H1 (cell line): ENCODE measurements at regions not wholly inside any gene's neighbourhood (a gene's known extent, or its start where the extent isn't known, plus 50 kb on each side); places are given as distances from the start of the nearest gene placed in this dataset.

ENCODE experiments used
- CTCF ChIA-PET: fragments of 300-600 bp; sonication (Branson Sonifier 250); formaldehyde crosslinking; loops from one replicate; lab custom pipeline; 2021; ENCODE audit not compliant: partially characterized antibody; lab: Charles Lee
- POLR2A ChIA-PET: fragments of 300-600 bp; sonication (Branson Sonifier 250); formaldehyde crosslinking; loops from one replicate; lab custom pipeline; 2021; ENCODE audit warnings: inconsistent platforms; ENCODE audit not compliant: partially characterized antibody; lab: Charles Lee
- DNase-seq, 2 experiments: peaks; one replicate each; pipeline versions ENCODE4 v3.0.0 to v3.0.0-alpha.2; 2010 to 2022; ENCODE audit warnings: low spot score in 2 of 2, low read depth in 1 of 2, mixed read lengths in 1 of 2
- FAIRE-seq: peaks from 2 replicates; lab custom pipeline; 2011; peaks lifted over from hg19 to GRCh38; lab: Jason Lieb, UNC
- H2AFZ ChIP-seq: 2 replicates; pipeline ENCODE4 v1.8.1; 2012; ENCODE audit warnings: low read length, inconsistent platforms
- H2AK5ac ChIP-seq: 2 replicates; pipeline ENCODE4 v1.6.1; 2013; ENCODE audit warnings: low read depth, low read length
- H2BK120ac ChIP-seq: replicated peaks from 2 replicates; pipeline ENCODE3; 2013; ENCODE audit warnings: low read depth, low read length, inconsistent platforms
- H2BK12ac ChIP-seq: 2 replicates; pipeline ENCODE4 v1.6.1; 2013; ENCODE audit warnings: low read depth, low read length
- H2BK15ac ChIP-seq: 2 replicates; pipeline ENCODE4 v1.6.1; 2013; ENCODE audit warnings: low read length
- H2BK20ac ChIP-seq: 2 replicates; pipeline ENCODE4 v1.6.1; 2013; ENCODE audit warnings: low read length
- H2BK5ac ChIP-seq: 2 replicates; pipeline ENCODE4 v1.6.1; 2013; ENCODE audit warnings: low read depth, low read length
- H3K14ac ChIP-seq: 2 replicates; pipeline ENCODE4 v1.6.1; 2013; ENCODE audit warnings: inconsistent platforms; ENCODE audit not compliant: insufficient read length
- H3K18ac ChIP-seq: 2 replicates; pipeline ENCODE4 v1.6.1; 2013; ENCODE audit warnings: low read length; ENCODE audit errors: extremely low read depth
- H3K23ac ChIP-seq: 2 replicates; pipeline ENCODE4 v1.6.1; 2013; ENCODE audit warnings: inconsistent platforms; ENCODE audit not compliant: insufficient read length
- H3K23me2 ChIP-seq: 2 replicates; pipeline ENCODE4 v1.6.1; 2013; ENCODE audit warnings: low read depth, low read length
- H3K27ac ChIP-seq: 2 replicates; pipeline ENCODE4 v1.6.1; 2011; ENCODE audit warnings: low read depth, low read length, inconsistent platforms
- H3K27me3 ChIP-seq, 4 experiments: replicated peaks in 1 of 4; 1 replicate in 1 of 4; 2 replicates in 3 of 4; pipeline versions ENCODE4 v1.6.1 to v1.8.1; 2011 to 2013; ENCODE audit warnings: low read length in 3 of 4, mild to moderate bottlenecking in 3 of 4, inconsistent platforms in 2 of 4, mixed read lengths in 2 of 4, moderate library complexity in 1 of 4; ENCODE audit not compliant: control insufficient read depth in 3 of 4, insufficient read depth in 3 of 4; ENCODE audit errors: extremely low read depth in 1 of 4
- H3K36me3 ChIP-seq, 4 experiments: 2 replicates each; pipeline versions ENCODE4 v1.6.1 to v1.8.1; 2011 to 2013; ENCODE audit warnings: mild to moderate bottlenecking in 4 of 4, low read length in 3 of 4, moderate library complexity in 2 of 4, control low read depth in 1 of 4, inconsistent platforms in 1 of 4; ENCODE audit not compliant: insufficient read depth in 4 of 4, control insufficient read depth in 2 of 4
- H3K4ac ChIP-seq: replicated peaks from 2 replicates; pipeline ENCODE3; 2013; ENCODE audit warnings: low read length, low read depth, mixed read lengths, inconsistent platforms; ENCODE audit not compliant: insufficient read length
- H3K4me1 ChIP-seq, 4 experiments: replicated peaks in 1 of 4; 1 replicate in 1 of 4; 2 replicates in 3 of 4; pipeline versions ENCODE4 v1.6.1 to v1.8.1; 2011 to 2013; ENCODE audit warnings: low read length in 3 of 4, inconsistent platforms in 2 of 4, mixed read lengths in 1 of 4; ENCODE audit not compliant: insufficient read depth in 4 of 4, control insufficient read depth in 3 of 4
- H3K4me2 ChIP-seq, 2 experiments: 2 replicates each; pipeline versions ENCODE4 v1.6.1 to v1.8.1; 2011 to 2013; ENCODE audit warnings: low read depth in 2 of 2, low read length in 2 of 2, control low read depth in 1 of 2, inconsistent platforms in 1 of 2, mild to moderate bottlenecking in 1 of 2; ENCODE audit not compliant: insufficient read depth in 1 of 2
- H3K4me3 ChIP-seq, 4 experiments: fragments of 200-600, 300-600 bp in 1 of 4; sonication (generic), shearing (Covaris generic), sonication (Bioruptor Twin) in 1 of 4; 2 replicates each; pipeline versions ENCODE4 v1.5.1 to v1.8.1; 2011 to 2016; ENCODE audit warnings: low read length in 4 of 4, low read depth in 3 of 4, control low read depth in 2 of 4, inconsistent platforms in 2 of 4, mild to moderate bottlenecking in 2 of 4, mixed read lengths in 1 of 4, moderate library complexity in 1 of 4; ENCODE audit not compliant: insufficient read depth in 2 of 4; ENCODE audit errors: extremely low read depth in 1 of 4
- H3K56ac ChIP-seq: replicated peaks from 2 replicates; pipeline ENCODE3; 2013; ENCODE audit warnings: low read depth, mild to moderate bottlenecking, mixed read lengths, low read length, inconsistent platforms; ENCODE audit not compliant: insufficient read length
- H3K79me1 ChIP-seq: 2 replicates; pipeline ENCODE4 v1.6.1; 2013; ENCODE audit warnings: low read depth, low read length, control low read depth
- H3K79me2 ChIP-seq, 2 experiments: 2 replicates each; pipeline versions ENCODE4 v1.6.1 to v1.8.1; 2012 to 2013; ENCODE audit warnings: low read length in 2 of 2, mild to moderate bottlenecking in 2 of 2, inconsistent platforms in 1 of 2; ENCODE audit not compliant: insufficient read depth in 2 of 2, control insufficient read depth in 1 of 2
- H3K9ac ChIP-seq, 4 experiments: replicated peaks in 1 of 4; 1 replicate in 1 of 4; 2 replicates in 3 of 4; pipeline versions ENCODE4 v1.6.1 to v1.8.1; 2011 to 2013; ENCODE audit warnings: low read depth in 3 of 4, low read length in 3 of 4, control low read depth in 2 of 4, mild to moderate bottlenecking in 2 of 4, moderate library complexity in 2 of 4, inconsistent platforms in 1 of 4; ENCODE audit errors: extremely low read depth in 1 of 4
- H3K9me3 ChIP-seq, 2 experiments: 2 replicates each; pipeline versions ENCODE4 v1.6.1 to v1.8.1; 2012 to 2013; ENCODE audit warnings: mild to moderate bottlenecking in 2 of 2, moderate library complexity in 2 of 2, control low read depth in 1 of 2, inconsistent platforms in 1 of 2, low read depth in 1 of 2, low read length in 1 of 2, mixed read lengths in 1 of 2; ENCODE audit not compliant: insufficient read depth in 2 of 2
- H4K20me1 ChIP-seq, 2 experiments: replicated peaks in 1 of 2; 2 replicates each; pipeline versions ENCODE3 to v1.8.1; 2011 to 2013; ENCODE audit warnings: inconsistent platforms in 2 of 2, low read length in 2 of 2, mild to moderate bottlenecking in 1 of 2; ENCODE audit not compliant: insufficient read depth in 2 of 2, control insufficient read depth in 1 of 2
- H4K5ac ChIP-seq: 2 replicates; pipeline ENCODE4 v1.6.1; 2013; ENCODE audit warnings: low read length, low read depth, mixed read lengths, inconsistent platforms; ENCODE audit not compliant: insufficient read length
- H4K8ac ChIP-seq: 2 replicates; pipeline ENCODE4 v1.8.0; 2013; ENCODE audit warnings: mild to moderate bottlenecking, moderate library complexity, low read length, inconsistent platforms; ENCODE audit not compliant: insufficient read depth; ENCODE audit errors: extremely low read depth
- H4K91ac ChIP-seq: replicated peaks from 2 replicates; pipeline ENCODE3; 2013; ENCODE audit warnings: low read length, mixed read lengths, inconsistent platforms; ENCODE audit not compliant: insufficient read length
- CBX5 ChIP-seq: fragments of 300-800, 300-1000 bp; sonication (generic); IDR thresholded peaks from 2 replicates; pipeline ENCODE4 v1.7.1; 2016; ENCODE audit warnings: antibody characterized with exemption, low read length, low read depth
- KDM1A ChIP-seq: fragments of 200-600, 300-600 bp; sonication (generic); IDR thresholded peaks from 2 replicates; pipeline ENCODE4 v1.7.1; 2016; ENCODE audit warnings: mild to moderate bottlenecking, low read length, borderline replicate concordance
- POLR2AphosphoS5 ChIP-seq: IDR thresholded peaks from 2 replicates; pipeline ENCODE4 v1.6.1; 2011; ENCODE audit warnings: low read depth, low read length
- SIN3A ChIP-seq, 2 experiments: IDR thresholded peaks in 1 of 2; conservative IDR thresholded peaks in 1 of 2; 2 replicates each; pipeline ENCODE4 v1.6.1; 2011 to 2012; ENCODE audit warnings: low read length in 2 of 2, improper control_type of control experiment in 1 of 2, low read depth in 1 of 2, mild to moderate bottlenecking in 1 of 2
- SIRT6 ChIP-seq: IDR thresholded peaks from one replicate; pipeline ENCODE4 v1.7.1; 2012; ENCODE audit warnings: low read length, inconsistent platforms
- WGBS, 2 experiments: shearing (Covaris generic) in 1 of 2; methylation state at CpG; one replicate each; pipeline versions ENCODE4 v1.1.6 to v1.1.7; 2013 to 2015; ENCODE audit warnings: low lambda C conversion rate in 2 of 2, mixed read lengths in 2 of 2, inconsistent platforms in 1 of 2, low coverage in 1 of 2, missing lambda C conversion rate in 1 of 2; ENCODE audit not compliant: insufficient replicate concordance in 2 of 2, insufficient coverage in 1 of 2, insufficient read length in 1 of 2; ENCODE audit errors: extremely low coverage in 1 of 2, missing lambda C conversion rate in 1 of 2; 5-methylcytosine and 5-hydroxymethylcytosine counted together
- TF ChIP-seq, protein P1 (sequence below), 3 experiments: IDR thresholded peaks; 1 replicate in 2 of 3; 2 replicates in 1 of 3; pipeline versions ENCODE4 v1.5.1 to v1.6.1; 2011; ENCODE audit warnings: low read length in 3 of 3, mild to moderate bottlenecking in 3 of 3, inconsistent platforms in 2 of 3, low read depth in 1 of 3, moderate library complexity in 1 of 3; ENCODE audit not compliant: insufficient read depth in 1 of 3; ENCODE audit errors: control extremely low read depth in 1 of 3

DNA sequence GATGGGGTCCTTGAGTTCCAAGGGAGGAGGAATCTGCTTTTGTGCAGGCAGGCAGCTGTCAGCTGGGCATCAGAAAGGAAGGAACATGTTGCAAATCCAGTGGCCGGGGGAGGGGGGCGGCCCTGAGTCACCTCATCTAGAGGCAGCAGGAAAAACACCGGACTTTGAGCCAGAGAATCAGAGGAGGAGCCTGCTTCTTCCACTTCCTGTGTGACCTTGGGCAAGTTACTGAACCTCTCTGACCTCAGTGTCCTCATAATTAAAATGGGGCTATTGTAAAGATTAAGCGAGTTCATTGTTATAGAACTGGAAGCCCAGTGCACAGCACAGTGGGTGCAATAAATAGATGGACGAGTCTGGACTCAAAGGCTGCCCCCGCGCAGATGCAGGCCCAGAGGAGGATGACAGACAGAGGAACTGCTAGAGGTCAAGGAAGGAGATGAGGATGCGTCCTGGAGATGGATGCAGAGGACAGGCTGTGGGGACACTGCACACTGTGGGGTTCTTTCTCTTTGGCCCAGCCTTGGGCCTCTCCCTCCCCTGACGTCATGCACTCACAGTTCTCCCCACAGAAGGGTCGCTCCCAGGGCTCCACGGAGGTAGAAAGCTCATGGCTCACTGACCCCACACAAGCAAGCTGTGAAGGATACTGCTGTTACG, 714.3 kb downstream of the MATN1 start:
- no peak overlapping the region for H4K5ac ChIP-seq
- no peaks in the 10 kb centered on the region for H3K79me1 ChIP-seq
- ChIA-PET POLR2A (interaction anchor here (0.7 kb wide), 1 partner anchor 9 kb away, joined by 3 read pairs; no protein-coding TSS in a partner anchor), CTCF (interaction anchor here (0.7 to 1.6 kb wide), 3 partner anchors 22 to 152 kb away, joined by 3 to 4 read pairs (median 3); no protein-coding TSS in a partner anchor)
- no peak overlapping the region for H4K91ac ChIP-seq
- no peak overlapping the region for H3K4ac ChIP-seq
- H3K56ac ChIP-seq, result no peak overlapping the region
- no peak overlapping the region for H3K4me3 ChIP-seq
- H2BK15ac ChIP-seq, result no peak overlapping the region
- H3K23ac ChIP-seq, result no peak overlapping the region
- H3K9ac ChIP-seq, result no peak overlapping the region
- H3K4me2 ChIP-seq, result no peak overlapping the region
- H3K14ac ChIP-seq, result no peak overlapping the region
- no peak overlapping the region for H2BK120ac ChIP-seq
- TF ChIP-seq POLR2AphosphoS5 (no peak), KDM1A (peak; percentile 45; the same call in 1 of the 2 replicates), SIRT6 (no peak), CBX5 (no peak), SIN3A (conservative IDR thresholded peaks at IDR 0.05 in 1 of 2, IDR thresholded peaks at IDR 0.05 in 1 of 2; ENCODE audit: low read depth in 1 of 2, low read length in 2 of 2) (no peak)
- TF ChIP-seq, protein P1, sequence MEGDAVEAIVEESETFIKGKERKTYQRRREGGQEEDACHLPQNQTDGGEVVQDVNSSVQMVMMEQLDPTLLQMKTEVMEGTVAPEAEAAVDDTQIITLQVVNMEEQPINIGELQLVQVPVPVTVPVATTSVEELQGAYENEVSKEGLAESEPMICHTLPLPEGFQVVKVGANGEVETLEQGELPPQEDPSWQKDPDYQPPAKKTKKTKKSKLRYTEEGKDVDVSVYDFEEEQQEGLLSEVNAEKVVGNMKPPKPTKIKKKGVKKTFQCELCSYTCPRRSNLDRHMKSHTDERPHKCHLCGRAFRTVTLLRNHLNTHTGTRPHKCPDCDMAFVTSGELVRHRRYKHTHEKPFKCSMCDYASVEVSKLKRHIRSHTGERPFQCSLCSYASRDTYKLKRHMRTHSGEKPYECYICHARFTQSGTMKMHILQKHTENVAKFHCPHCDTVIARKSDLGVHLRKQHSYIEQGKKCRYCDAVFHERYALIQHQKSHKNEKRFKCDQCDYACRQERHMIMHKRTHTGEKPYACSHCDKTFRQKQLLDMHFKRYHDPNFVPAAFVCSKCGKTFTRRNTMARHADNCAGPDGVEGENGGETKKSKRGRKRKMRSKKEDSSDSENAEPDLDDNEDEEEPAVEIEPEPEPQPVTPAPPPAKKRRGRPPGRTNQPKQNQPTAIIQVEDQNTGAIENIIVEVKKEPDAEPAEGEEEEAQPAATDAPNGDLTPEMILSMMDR (IDR thresholded peaks at IDR 0.05; ENCODE audit: control extremely low read depth in 1 of 3, insufficient read depth in 1 of 3, low read depth in 1 of 3, low read length in 3 of 3), result peak in 1 of 3 experiments; percentile 9; a peak in 1 of 4 replicates
- no peak overlapping the region for H4K8ac ChIP-seq
- H3K23me2 ChIP-seq, result peaks cover 2% of the 10 kb centered on the region; the same call in 1 of the 2 replicates
- H2BK12ac ChIP-seq, result 0 out of 2 replicates have a peak overlapping the region, but pooled peaks have one; percentile 39
- no peaks in the 10 kb centered on the region for H4K20me1 ChIP-seq
- no peak for FAIRE-seq
- 85% methylated on average over 11 of the region's 12 CpGs; no CpG with 5 or more reads in 1 of the 2 experiments for WGBS, 2 experiments
- H3K36me3 ChIP-seq, result no peaks in the 10 kb centered on the region
- H3K27me3 ChIP-seq, result no peaks in the 10 kb centered on the region
- no peak overlapping the region for H3K18ac ChIP-seq
- peaks cover 6 to 14% of the 10 kb centered on the region in 2 experiments; a peak in 2 of 4 replicates for H3K9me3 ChIP-seq
- no peak overlapping the region for H2AK5ac ChIP-seq
- no peak overlapping the region for H2BK5ac ChIP-seq
- H3K79me2 ChIP-seq, result no peaks in the 10 kb centered on the region
- H3K4me1 ChIP-seq, result peaks cover 0 to 5% (median 0%) of the 10 kb centered on the region in 4 experiments; a peak in 3 of 7 replicates
- no peak overlapping the region for H3K27ac ChIP-seq
- no peak for DNase-seq
- no peak overlapping the region for H2AFZ ChIP-seq
- H2BK20ac ChIP-seq, result peak overlapping the region; percentile 66; the same call in 1 of the 2 replicates
